ENCODE measurements at regions not wholly inside any gene's neighbourhood (a gene's known extent, or its start where the extent isn't known, plus 50 kb on each side); places are given as distances from the start of the nearest gene placed in this dataset.

- TF ChIP-seq CTCF (IDR thresholded peaks at IDR 0.05) (no peak), POLR2A (IDR thresholded peaks at IDR 0.05) (no peak)
Observed at GRCh38 chr12:76249501-76249900, 98.7 kb downstream of the BBS10 start.

Data from lower leg skin (tissue), 3 donors.